Ovary (tissue), 7 donors: ENCODE measurements at regions not wholly inside any gene's neighbourhood (a gene's known extent, or its start where the extent isn't known, plus 50 kb on each side); places are given as distances from the start of the nearest gene placed in this dataset.

Experiments
- DNase-seq, 5 donors: peaks; one replicate each; pipeline ENCODE4 v3.0.0-alpha.2; 2019 to 2020
- H3K27ac ChIP-seq, 2 donors: fragments of 200-600 bp; one replicate each; pipeline versions ENCODE4 v1.5.1 to v1.8.0; 2019 to 2022
- H3K27me3 ChIP-seq: fragments of 200-600 bp; one replicate; pipeline ENCODE4 v1.8.0; 2022
- H3K36me3 ChIP-seq: fragments of 200-600 bp; sonication (generic); one replicate; pipeline ENCODE4 v1.5.1; 2019
- H3K4me1 ChIP-seq: one replicate; pipeline ENCODE4 v1.8.1; 2013; ENCODE audit warnings: mild to moderate bottlenecking, moderate library complexity; ENCODE audit not compliant: insufficient read depth
- H3K4me3 ChIP-seq: fragments of 200-600 bp; sonication (generic); one replicate; pipeline ENCODE4 v1.5.1; 2017
- H3K9me3 ChIP-seq, 2 donors: fragments of 200-600 bp in 1 of 2; sonication (generic) in 1 of 2; one replicate each; pipeline versions ENCODE4 v1.5.1 to v1.8.1; 2013 to 2019; ENCODE audit warnings: mild to moderate bottlenecking in 1 of 2, moderate library complexity in 1 of 2
- EP300 ChIP-seq: sonication (generic); formaldehyde crosslinking; IDR thresholded peaks from one replicate; pipeline ENCODE4 v1.6.1; 2017; ENCODE audit warnings: antibody characterized with exemption
- POLR2A ChIP-seq: fragments of 450-650 bp; IDR thresholded peaks from one replicate; pipeline ENCODE4 v1.6.1; 2017; ENCODE audit warnings: antibody characterized with exemption, mild to moderate bottlenecking, moderate library complexity
- WGBS, 3 donors: extraction: QIAGEN DNeasy Blood & Tissue Kit in 1 of 3; methylation state at CpG; one replicate each; pipeline versions ENCODE4 v1.1.5 to v1.1.7; 2013 to 2017; 5-methylcytosine and 5-hydroxymethylcytosine counted together
- intact Hi-C, 4 donors: fragments of 100-400 bp; cut with DNase I; formaldehyde crosslinking; loops; one replicate each; pipeline versions ENCODE4 v1.11.0 to v1.15.1; 2022 to 2023
- TF ChIP-seq, protein P1 (sequence below), 3 donors: fragments of 450-650 bp in 2 of 3; fragments of 200-600 bp in 1 of 3; IDR thresholded peaks; one replicate each; pipeline versions ENCODE4 v1.5.1 to v1.8.0; 2016 to 2022; ENCODE audit warnings: antibody characterized with exemption in 3 of 3, mild to moderate bottlenecking in 1 of 3
- donor health status: DM: no; HTN: no; CAD: no; lungs with moderate emphysema.
- donor health status: DM: no; HTN: no; CAD: no.
- donor health status: Bipolar disorder and iron deficiency.
- donor health status: DM: no; HTN: no; CAD: no.
- donor health status: DM: yes; HTN: yes; CAD: no.

DNA sequence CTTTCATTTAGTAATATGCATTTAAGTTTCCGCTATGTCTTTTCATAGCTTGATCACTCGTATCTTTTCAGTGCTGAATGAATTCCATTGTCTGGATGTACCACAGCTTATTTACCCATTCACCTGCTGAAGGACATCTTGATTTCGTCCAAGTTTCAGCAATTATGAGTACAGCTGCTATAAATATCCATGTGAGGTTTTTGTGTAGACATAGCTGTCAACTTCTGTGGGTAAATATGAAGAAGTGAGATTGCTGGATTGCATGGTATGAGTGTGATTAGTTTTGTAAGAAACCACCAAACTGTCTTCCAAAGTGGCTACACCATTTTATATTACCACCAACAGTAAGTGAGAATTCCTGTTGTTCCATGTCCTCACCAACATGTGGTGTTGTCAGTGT lies 79.2 kb upstream of the STMND1 start:
- intact Hi-C loops = no loop called here
- no peak overlapping the region for H3K27ac ChIP-seq
- H3K9me3 ChIP-seq = peaks cover 0 to 3% of the 10 kb centered on the region in 2 donors
- no peaks in the 10 kb centered on the region for H3K36me3 ChIP-seq
- no peak overlapping the region for H3K4me3 ChIP-seq
- no peaks in the 10 kb centered on the region for H3K27me3 ChIP-seq
- DNase-seq = no peak
- 76 to 85% (median 81%) methylated on average over 3 of the region's 3 CpGs for WGBS, 3 donors
- no peaks in the 10 kb centered on the region for H3K4me1 ChIP-seq
- no peak for TF ChIP-seq EP300

- intact Hi-C loops = no loop called here
- no peak overlapping the region for H3K4me3 ChIP-seq
- H3K36me3 ChIP-seq = no peaks in the 10 kb centered on the region
- TF ChIP-seq POLR2A = no peak
- TF ChIP-seq EP300 = no peak
- no peak overlapping the region for H3K27ac ChIP-seq
- 67 to 79% (median 68%) methylated on average over 5 of the region's 5 CpGs for WGBS, 3 donors
- H3K4me1 ChIP-seq = no peaks in the 10 kb centered on the region
- no peak for DNase-seq
- peaks cover 0 to 3% of the 10 kb centered on the region in 2 donors for H3K9me3 ChIP-seq
- no peaks in the 10 kb centered on the region for H3K27me3 ChIP-seq
Measured at GRCh38 chr6:17021539-17021889, 80.3 kb upstream of the STMND1 start.

DNA sequence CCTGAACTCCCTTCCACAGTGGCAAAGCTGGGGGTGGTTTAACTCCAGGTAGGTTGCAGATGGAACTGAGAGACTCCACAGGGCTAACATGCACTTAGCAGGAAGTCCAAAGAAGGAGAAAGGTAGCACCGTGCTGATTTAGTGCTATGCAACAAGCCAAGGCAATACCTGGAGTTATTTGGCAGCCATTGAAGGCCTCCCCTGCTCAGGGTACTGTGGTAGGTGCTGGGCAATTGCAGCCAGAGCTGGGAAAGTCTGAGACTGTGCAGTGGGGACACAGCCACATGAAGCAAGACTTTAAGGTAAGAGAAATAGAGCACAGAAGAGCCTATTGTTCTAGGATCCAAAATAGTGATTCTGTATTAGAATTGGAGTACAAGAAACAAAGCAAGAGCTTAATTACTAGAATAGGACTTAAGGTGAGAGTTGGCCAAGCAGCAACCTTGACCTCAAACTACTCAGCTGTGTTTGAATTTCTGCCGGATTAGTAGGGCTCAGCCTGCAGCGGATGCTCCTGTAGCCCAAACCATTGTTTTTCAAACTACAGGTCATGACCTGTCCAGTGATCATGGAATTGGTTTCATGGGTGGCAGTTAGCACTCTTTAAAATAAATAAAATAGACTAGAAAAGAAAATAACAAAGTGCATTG lies 80.8 kb upstream of the STMND1 start:
- Histone ChIP-seq H3K27me3 (no peaks in the 10 kb centered on the region), H3K4me1 (no peaks in the 10 kb centered on the region), H3K9me3 (peaks cover 0 to 3% of the 10 kb centered on the region in 2 donors), H3K27ac (no peak overlapping the region), H3K4me3 (no peak overlapping the region), H3K36me3 (no peaks in the 10 kb centered on the region)
- DNase-seq = no peak
- WGBS, 3 donors = 42 to 52% (median 48%) methylated on average over 3 of the region's 3 CpGs
- TF ChIP-seq EP300 (no peak), POLR2A (no peak)
- TF ChIP-seq, protein P1, sequence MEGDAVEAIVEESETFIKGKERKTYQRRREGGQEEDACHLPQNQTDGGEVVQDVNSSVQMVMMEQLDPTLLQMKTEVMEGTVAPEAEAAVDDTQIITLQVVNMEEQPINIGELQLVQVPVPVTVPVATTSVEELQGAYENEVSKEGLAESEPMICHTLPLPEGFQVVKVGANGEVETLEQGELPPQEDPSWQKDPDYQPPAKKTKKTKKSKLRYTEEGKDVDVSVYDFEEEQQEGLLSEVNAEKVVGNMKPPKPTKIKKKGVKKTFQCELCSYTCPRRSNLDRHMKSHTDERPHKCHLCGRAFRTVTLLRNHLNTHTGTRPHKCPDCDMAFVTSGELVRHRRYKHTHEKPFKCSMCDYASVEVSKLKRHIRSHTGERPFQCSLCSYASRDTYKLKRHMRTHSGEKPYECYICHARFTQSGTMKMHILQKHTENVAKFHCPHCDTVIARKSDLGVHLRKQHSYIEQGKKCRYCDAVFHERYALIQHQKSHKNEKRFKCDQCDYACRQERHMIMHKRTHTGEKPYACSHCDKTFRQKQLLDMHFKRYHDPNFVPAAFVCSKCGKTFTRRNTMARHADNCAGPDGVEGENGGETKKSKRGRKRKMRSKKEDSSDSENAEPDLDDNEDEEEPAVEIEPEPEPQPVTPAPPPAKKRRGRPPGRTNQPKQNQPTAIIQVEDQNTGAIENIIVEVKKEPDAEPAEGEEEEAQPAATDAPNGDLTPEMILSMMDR (IDR thresholded peaks at IDR 0.05) = no peak
- intact Hi-C loops = no loop called here

- no peaks in the 10 kb centered on the region for H3K27me3 ChIP-seq
- H3K4me3 ChIP-seq = no peak overlapping the region
- DNase-seq = no peak
- H3K9me3 ChIP-seq = no peaks in the 10 kb centered on the region
- H3K4me1 ChIP-seq = no peaks in the 10 kb centered on the region
- WGBS, 3 donors = 82 to 95% (median 94%) methylated on average over 5 of the region's 5 CpGs
- no peak overlapping the region for H3K27ac ChIP-seq
- no peak for TF ChIP-seq POLR2A
- intact Hi-C loops = no loop called here
- no peaks in the 10 kb centered on the region for H3K36me3 ChIP-seq
Measured at GRCh38 chr6:17018425-17018824, 83.4 kb upstream of the STMND1 start.

GRCh38 chr6:17017416-17017815 lies 84.4 kb upstream of the STMND1 start:
- intact Hi-C loops = no loop called here
- Histone ChIP-seq H3K36me3 (no peaks in the 10 kb centered on the region), H3K9me3 (no peaks in the 10 kb centered on the region), H3K27ac (no peak overlapping the region), H3K27me3 (no peaks in the 10 kb centered on the region), H3K4me3 (no peak overlapping the region), H3K4me1 (no peaks in the 10 kb centered on the region)
- TF ChIP-seq, protein P1 (IDR thresholded peaks at IDR 0.05) = no peak
- no peak for TF ChIP-seq POLR2A
- TF ChIP-seq EP300 = no peak
- no peak for DNase-seq
- 93 to 95% (median 94%) methylated on average over 10 of the region's 10 CpGs for WGBS, 3 donors

GRCh38 chr6:17015551-17016381 lies 86.1 kb upstream of the STMND1 start:
- peak in 1 of 5 donors; percentile 19 for DNase-seq
- TF ChIP-seq EP300 = no peak
- peak overlapping the region; percentile 32 for H3K4me3 ChIP-seq
- H3K4me1 ChIP-seq = no peaks in the 10 kb centered on the region
- 23 to 53% (median 24%) methylated on average over 27 to 51 of the region's 51 CpGs for WGBS, 3 donors
- intact Hi-C loops = no loop called here
- no peak overlapping the region for H3K27ac ChIP-seq
- H3K9me3 ChIP-seq = no peaks in the 10 kb centered on the region
- no peaks in the 10 kb centered on the region for H3K36me3 ChIP-seq
- no peaks in the 10 kb centered on the region for H3K27me3 ChIP-seq
